ENCODE measurements at regions not wholly inside any gene's neighbourhood (a gene's known extent, or its start where the extent isn't known, plus 50 kb on each side); places are given as distances from the start of the nearest gene placed in this dataset.

GRCh38 chr15:35618260-35619188 lies 72.6 kb upstream of the DPH6 start:
- no peak for TF ChIP-seq RAD21 (IDR thresholded peaks at IDR 0.05; ENCODE audit: low read depth)
- no peak for TF ChIP-seq EZH2 (IDR thresholded peaks at IDR 0.05)
- no peak for TF ChIP-seq CTCF (IDR thresholded peaks at IDR 0.05 in 2 of 3, conservative IDR thresholded peaks at IDR 0.05 in 1 of 3; ENCODE audit: borderline replicate concordance in 1 of 3, insufficient read depth in 1 of 3, low read depth in 2 of 3, low read length in 2 of 3)
- TF ChIP-seq SRF (IDR thresholded peaks at IDR 0.05; ENCODE audit: low read depth): no peak
- TF ChIP-seq EZH2phosphoT487 (IDR thresholded peaks at IDR 0.05; ENCODE audit: borderline replicate concordance): no peak
- no peak for TF ChIP-seq FOSL1 (IDR thresholded peaks at IDR 0.05; ENCODE audit: low read depth)
- no peak for TF ChIP-seq REST (IDR thresholded peaks at IDR 0.05; ENCODE audit: low read depth)
- TF ChIP-seq POLR2A (IDR thresholded peaks at IDR 0.05; ENCODE audit: borderline replicate concordance, extremely low read depth, insufficient read depth, insufficient read length): no peak
- no peak for TF ChIP-seq ZFX (IDR thresholded peaks at IDR 0.05)
- TF ChIP-seq YY1 (IDR thresholded peaks at IDR 0.05; ENCODE audit: extremely low read depth, insufficient replicate concordance, low read depth, low read length): no peak

All from HCT116 (cell line).